B cell (primary cell): ENCODE measurements at regions not wholly inside any gene's neighbourhood (a gene's known extent, or its start where the extent isn't known, plus 50 kb on each side); places are given as distances from the start of the nearest gene placed in this dataset.

ENCODE experiments used
- ATAC-seq: fragments of 200-7000 bp; cut with Tn5 transposase; one replicate; pipeline ENCODE4 v1.10.0; 2021; ENCODE audit warnings: low read depth, mild to moderate bottlenecking, moderate number of reproducible peaks, moderate library complexity
- CTCF ChIA-PET: fragments of 350-600 bp; sonication (Branson Sonifier 250); formaldehyde crosslinking; loops from one replicate; lab custom pipeline; 2021; ENCODE audit warnings: antibody characterized with exemption, inconsistent platforms; lab: Charles Lee
- POLR2A ChIA-PET: fragments of 350-600 bp; sonication (Branson Sonifier 250); formaldehyde crosslinking; loops from one replicate; lab custom pipeline; 2021; ENCODE audit warnings: antibody characterized with exemption; lab: Charles Lee
- DNase-seq: peaks from one replicate; pipeline ENCODE4 v3.0.0; 2013
- H2AFZ ChIP-seq: 2 replicates; pipeline ENCODE4 v1.6.1; 2012; ENCODE audit warnings: mild to moderate bottlenecking, low read depth, low read length; ENCODE audit not compliant: insufficient read depth, poor library complexity, severe bottlenecking
- H3K27ac ChIP-seq, 2 donors: 1 replicate in 1 of 2; 2 replicates in 1 of 2; pipeline ENCODE4 v1.5.1; 2012 to 2013; ENCODE audit warnings: low read length in 2 of 2, mild to moderate bottlenecking in 2 of 2, moderate library complexity in 1 of 2
- H3K27me3 ChIP-seq, 4 experiments: fragments of 200-600 bp in 1 of 4; sonication (generic) in 1 of 4; replicated peaks in 1 of 4; 1 replicate in 2 of 4; 2 replicates in 2 of 4; pipeline versions ENCODE4 v1.6.1 to v1.7.0; 2013 to 2016; ENCODE audit warnings: low read length in 3 of 4, mild to moderate bottlenecking in 2 of 4, mixed read lengths in 1 of 4, moderate library complexity in 1 of 4; ENCODE audit not compliant: insufficient read depth in 4 of 4, control insufficient read depth in 3 of 4; ENCODE audit errors: control extremely low read depth in 1 of 4
- H3K36me3 ChIP-seq, 2 experiments: replicated peaks in 1 of 2; 1 replicate in 1 of 2; 2 replicates in 1 of 2; pipeline versions ENCODE4 v1.6.1 to v1.7.1; 2013; ENCODE audit warnings: low read length in 1 of 2; ENCODE audit not compliant: insufficient read depth in 2 of 2, control insufficient read depth in 1 of 2; ENCODE audit errors: control extremely low read depth in 1 of 2, extremely low read depth in 1 of 2
- H3K4me1 ChIP-seq, 2 donors: fragments of 200-600 bp in 1 of 2; sonication (generic) in 1 of 2; 1 replicate in 1 of 2; 2 replicates in 1 of 2; pipeline versions ENCODE4 v1.5.1 to v1.6.1; 2013 to 2017; ENCODE audit warnings: low read length in 2 of 2; ENCODE audit not compliant: control insufficient read depth in 2 of 2, insufficient read depth in 2 of 2
- H3K4me2 ChIP-seq: replicated peaks from 2 replicates; pipeline ENCODE3; 2012; ENCODE audit warnings: mild to moderate bottlenecking, low read depth, low read length; ENCODE audit not compliant: poor library complexity, severe bottlenecking
- H3K4me3 ChIP-seq, 5 experiments: fragments of 200-600 bp in 1 of 5; sonication (generic) in 1 of 5; 1 replicate in 3 of 5; 2 replicates in 2 of 5; pipeline versions ENCODE4 v1.5.1 to v1.7.0; 2011 to 2016; ENCODE audit warnings: low read length in 4 of 5, mild to moderate bottlenecking in 4 of 5, low read depth in 2 of 5, control low read depth in 1 of 5, moderate library complexity in 1 of 5; ENCODE audit not compliant: insufficient read depth in 1 of 5; ENCODE audit errors: control extremely low read depth in 1 of 5, extremely low read depth in 1 of 5
- H3K79me2 ChIP-seq: fragments of 200-600 bp; sonication (generic); one replicate; pipeline ENCODE4 v1.6.0; 2016; ENCODE audit warnings: low read length; ENCODE audit not compliant: control insufficient read depth, insufficient read depth
- H3K9ac ChIP-seq: fragments of 200-600 bp; sonication (generic); 2 replicates; pipeline ENCODE4 v1.6.1; 2017; ENCODE audit warnings: mild to moderate bottlenecking, low read length, moderate library complexity
- H3K9me3 ChIP-seq, 3 donors: one replicate each; pipeline versions ENCODE4 v1.6.1 to v1.7.1; 2013; ENCODE audit warnings: low read length in 2 of 3; ENCODE audit not compliant: control insufficient read depth in 2 of 3, insufficient read depth in 1 of 3; ENCODE audit errors: control extremely low read depth in 1 of 3
- H4K20me1 ChIP-seq: 2 replicates; pipeline ENCODE4 v1.6.0; 2012; ENCODE audit warnings: mild to moderate bottlenecking, low read length; ENCODE audit not compliant: insufficient read depth, control insufficient read depth, poor library complexity, severe bottlenecking
- H3K27ac Mint-ChIP-seq: one replicate; pipeline ENCODE4 v1.8.0; 2021; ENCODE audit warnings: mixed read lengths
- H3K27me3 Mint-ChIP-seq: one replicate; pipeline ENCODE4 v1.8.0; 2021; ENCODE audit warnings: mixed read lengths
- H3K4me1 Mint-ChIP-seq: one replicate; pipeline ENCODE4 v1.8.0; 2021; ENCODE audit warnings: mixed read lengths
- H3K4me3 Mint-ChIP-seq: one replicate; pipeline ENCODE4 v1.8.0; 2021; ENCODE audit warnings: mixed read lengths
- H3K9me3 Mint-ChIP-seq: one replicate; pipeline ENCODE4 v1.8.0; 2022; ENCODE audit warnings: mixed read lengths; ENCODE audit not compliant: insufficient read depth
- EZH2 ChIP-seq: IDR thresholded peaks from 2 replicates; pipeline ENCODE4 v1.6.1; 2012; ENCODE audit warnings: borderline replicate concordance, low read depth, mild to moderate bottlenecking, moderate library complexity, low read length; ENCODE audit not compliant: insufficient read depth, poor library complexity, severe bottlenecking
- WGBS: methylation state at CpG from one replicate; pipeline ENCODE4 v1.1.5; 2013; ENCODE audit warnings: missing lambda C conversion rate; ENCODE audit not compliant: insufficient coverage; 5-methylcytosine and 5-hydroxymethylcytosine counted together
- intact Hi-C: fragments of 100-400 bp; cut with micrococcal nuclease; formaldehyde crosslinking; loops from one replicate; pipeline ENCODE4 v1.10.0; 2022
- TF ChIP-seq, protein P1 (sequence below): fragments of 200-600 bp; IDR thresholded peaks from one replicate; pipeline ENCODE4 v1.8.0; 2022; ENCODE audit warnings: antibody characterized with exemption, mild to moderate bottlenecking

DNA sequence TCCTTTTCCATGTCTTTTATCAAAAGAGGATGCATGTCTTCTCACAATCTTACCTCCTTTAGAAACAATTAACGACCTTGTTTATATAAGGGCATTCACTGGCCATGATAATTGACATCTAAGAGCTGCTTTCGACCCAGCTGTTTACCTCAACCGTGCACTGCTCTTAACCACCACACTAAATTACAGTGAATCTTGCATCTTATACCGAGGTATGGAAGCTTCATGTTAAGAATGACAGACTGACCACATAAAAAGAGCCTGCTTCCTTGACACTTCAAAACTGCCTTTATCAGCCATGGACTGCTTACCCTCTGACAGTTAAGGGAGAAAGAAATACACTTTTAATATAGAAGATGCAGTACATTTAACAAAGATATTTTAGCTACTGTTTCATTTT lies 301.7 kb upstream of the LYPLAL1 start:
- H3K9me3 ChIP-seq, result no peaks in the 10 kb centered on the region
- H3K79me2 ChIP-seq, result no peaks in the 10 kb centered on the region
- Mint-ChIP-seq H3K4me1 (no peaks in the 10 kb centered on the region), H3K4me3 (no peak overlapping the region), H3K27ac (no peak overlapping the region), H3K27me3 (peaks cover 6% of the 10 kb centered on the region), H3K9me3 (no peaks in the 10 kb centered on the region)
- 55% methylated on average over 3 of the region's 4 CpGs for WGBS
- H3K9ac ChIP-seq, result no peak overlapping the region
- POLR2A ChIA-PET, result no interaction called here
- H3K4me3 ChIP-seq, result no peak overlapping the region
- TF ChIP-seq, protein P1, sequence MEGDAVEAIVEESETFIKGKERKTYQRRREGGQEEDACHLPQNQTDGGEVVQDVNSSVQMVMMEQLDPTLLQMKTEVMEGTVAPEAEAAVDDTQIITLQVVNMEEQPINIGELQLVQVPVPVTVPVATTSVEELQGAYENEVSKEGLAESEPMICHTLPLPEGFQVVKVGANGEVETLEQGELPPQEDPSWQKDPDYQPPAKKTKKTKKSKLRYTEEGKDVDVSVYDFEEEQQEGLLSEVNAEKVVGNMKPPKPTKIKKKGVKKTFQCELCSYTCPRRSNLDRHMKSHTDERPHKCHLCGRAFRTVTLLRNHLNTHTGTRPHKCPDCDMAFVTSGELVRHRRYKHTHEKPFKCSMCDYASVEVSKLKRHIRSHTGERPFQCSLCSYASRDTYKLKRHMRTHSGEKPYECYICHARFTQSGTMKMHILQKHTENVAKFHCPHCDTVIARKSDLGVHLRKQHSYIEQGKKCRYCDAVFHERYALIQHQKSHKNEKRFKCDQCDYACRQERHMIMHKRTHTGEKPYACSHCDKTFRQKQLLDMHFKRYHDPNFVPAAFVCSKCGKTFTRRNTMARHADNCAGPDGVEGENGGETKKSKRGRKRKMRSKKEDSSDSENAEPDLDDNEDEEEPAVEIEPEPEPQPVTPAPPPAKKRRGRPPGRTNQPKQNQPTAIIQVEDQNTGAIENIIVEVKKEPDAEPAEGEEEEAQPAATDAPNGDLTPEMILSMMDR, result no peak
- no peak for TF ChIP-seq EZH2
- H3K4me2 ChIP-seq, result no peak overlapping the region
- H3K36me3 ChIP-seq, result no peaks in the 10 kb centered on the region
- H2AFZ ChIP-seq, result no peak overlapping the region
- no peaks in the 10 kb centered on the region for H4K20me1 ChIP-seq
- H3K27ac ChIP-seq, result no peak overlapping the region
- no peak for DNase-seq
- H3K4me1 ChIP-seq, result no peaks in the 10 kb centered on the region
- CTCF ChIA-PET, result no interaction called here
- H3K27me3 ChIP-seq, result no peaks in the 10 kb centered on the region
- ATAC-seq, result no peak
- intact Hi-C loops, result no loop called here

DNA sequence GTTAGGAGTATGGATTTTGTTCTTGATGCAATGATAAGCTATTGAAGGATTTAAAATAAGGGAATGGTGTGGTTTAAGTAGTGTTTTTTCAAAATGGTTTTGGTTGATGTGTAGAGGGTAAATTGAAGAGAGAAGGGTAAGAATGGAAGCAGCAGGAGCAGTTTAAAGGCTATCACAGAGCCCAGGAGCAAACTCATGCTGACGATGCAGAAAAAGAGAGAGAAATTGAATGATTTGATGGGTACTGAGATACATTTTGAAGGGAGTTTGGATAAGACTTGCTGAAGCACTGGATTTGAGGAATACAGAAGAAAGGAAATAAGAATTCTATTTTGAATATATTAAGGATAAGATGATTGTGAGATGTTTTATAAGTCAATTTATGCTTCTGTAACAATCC lies 300.8 kb upstream of the LYPLAL1 start:
- Histone ChIP-seq H3K27me3 (no peaks in the 10 kb centered on the region), H3K4me1 (no peaks in the 10 kb centered on the region), H3K27ac (no peak overlapping the region), H3K4me2 (no peak overlapping the region), H3K9ac (no peak overlapping the region), H3K9me3 (no peaks in the 10 kb centered on the region), H4K20me1 (no peaks in the 10 kb centered on the region), H3K79me2 (no peaks in the 10 kb centered on the region), H2AFZ (no peak overlapping the region), H3K4me3 (no peak overlapping the region), H3K36me3 (no peaks in the 10 kb centered on the region)
- ChIA-PET POLR2A (no interaction called here), CTCF (no interaction called here)
- no peak for ATAC-seq
- Mint-ChIP-seq H3K4me3 (no peak overlapping the region), H3K4me1 (no peaks in the 10 kb centered on the region), H3K27me3 (peaks cover 6% of the 10 kb centered on the region), H3K27ac (no peak overlapping the region), H3K9me3 (no peaks in the 10 kb centered on the region)
- intact Hi-C loops, result no loop called here
- 100% methylated on average over 1 of the region's 1 CpG for WGBS
- TF ChIP-seq EZH2, result no peak
- TF ChIP-seq, protein P1, result no peak
- no peak for DNase-seq
